GM12878 (cell line): ENCODE measurements at regions not wholly inside any gene's neighbourhood (a gene's known extent, or its start where the extent isn't known, plus 50 kb on each side); places are given as distances from the start of the nearest gene placed in this dataset.

Source experiments
- CBX5 ChIP-seq: sonication (generic); IDR thresholded peaks from 2 replicates; pipeline ENCODE4 v1.6.1; 2016; ENCODE audit warnings: low read depth, moderate library complexity, mild to moderate bottlenecking, inconsistent platforms
- CTCF ChIP-seq, 3 experiments: IDR thresholded peaks in 2 of 3; conservative IDR thresholded peaks in 1 of 3; 2 replicates each; pipeline ENCODE4 v1.5.1; 2011; ENCODE audit warnings: low read depth in 3 of 3, low read length in 3 of 3, mild to moderate bottlenecking in 3 of 3, control low read depth in 2 of 3, moderate library complexity in 2 of 3, inconsistent platforms in 1 of 3, mixed read lengths in 1 of 3; ENCODE audit not compliant: control insufficient read depth in 2 of 3, insufficient read depth in 1 of 3; ENCODE audit errors: extremely low read depth in 1 of 3
- FOXM1 ChIP-seq: IDR thresholded peaks from 2 replicates; pipeline ENCODE4 v1.6.1; 2012; ENCODE audit warnings: low read depth, mild to moderate bottlenecking, inconsistent platforms, low read length, moderate library complexity
- HDAC6 ChIP-seq: fragments of 200-600 bp; sonication (generic); IDR thresholded peaks from one replicate; pipeline ENCODE4 v1.8.0; 2017; ENCODE audit warnings: antibody characterized with exemption; ENCODE audit not compliant: unreplicated experiment
- MYC ChIP-seq: IDR thresholded peaks from 2 replicates; pipeline ENCODE4 v1.6.1; 2011; ENCODE audit warnings: mild to moderate bottlenecking, low read length, moderate library complexity, inconsistent platforms; ENCODE audit not compliant: insufficient read depth, insufficient replicate concordance, insufficient read length, severe bottlenecking
- SMAD5 ChIP-seq: IDR thresholded peaks from 2 replicates; pipeline ENCODE4 v1.6.1; 2016; ENCODE audit warnings: antibody characterized with exemption, low read depth
- STAT1 ChIP-seq: fragments of 450-650 bp; conservative IDR thresholded peaks from 2 replicates; pipeline ENCODE4 v1.6.1; 2014; ENCODE audit warnings: antibody characterized with exemption, mild to moderate bottlenecking
- USF2 ChIP-seq: IDR thresholded peaks from 2 replicates; pipeline ENCODE4 v1.6.1; 2011; ENCODE audit warnings: low read depth, low read length, improper control_type of control experiment, borderline replicate concordance
- ZSCAN29 ChIP-seq: fragments of 450-650 bp; IDR thresholded peaks from 2 replicates; pipeline ENCODE4 v1.6.1; 2017; ENCODE audit warnings: mild to moderate bottlenecking, moderate library complexity
- TF ChIP-seq, protein P1 (sequence below): fragments of 450-650 bp; IDR thresholded peaks from 2 replicates; pipeline ENCODE4 v1.6.1; 2017; ENCODE audit warnings: mild to moderate bottlenecking
- TF ChIP-seq, protein P2 (sequence below): fragments of 450-650 bp; formaldehyde crosslinking; IDR thresholded peaks from 2 replicates; pipeline ENCODE4 v1.4.0; 2020; ENCODE audit warnings: mild to moderate bottlenecking, moderate library complexity

GRCh38 chr14:80354860-80355581 is 143.7 kb upstream of the DIO2 start:
- TF ChIP-seq, protein P1, sequence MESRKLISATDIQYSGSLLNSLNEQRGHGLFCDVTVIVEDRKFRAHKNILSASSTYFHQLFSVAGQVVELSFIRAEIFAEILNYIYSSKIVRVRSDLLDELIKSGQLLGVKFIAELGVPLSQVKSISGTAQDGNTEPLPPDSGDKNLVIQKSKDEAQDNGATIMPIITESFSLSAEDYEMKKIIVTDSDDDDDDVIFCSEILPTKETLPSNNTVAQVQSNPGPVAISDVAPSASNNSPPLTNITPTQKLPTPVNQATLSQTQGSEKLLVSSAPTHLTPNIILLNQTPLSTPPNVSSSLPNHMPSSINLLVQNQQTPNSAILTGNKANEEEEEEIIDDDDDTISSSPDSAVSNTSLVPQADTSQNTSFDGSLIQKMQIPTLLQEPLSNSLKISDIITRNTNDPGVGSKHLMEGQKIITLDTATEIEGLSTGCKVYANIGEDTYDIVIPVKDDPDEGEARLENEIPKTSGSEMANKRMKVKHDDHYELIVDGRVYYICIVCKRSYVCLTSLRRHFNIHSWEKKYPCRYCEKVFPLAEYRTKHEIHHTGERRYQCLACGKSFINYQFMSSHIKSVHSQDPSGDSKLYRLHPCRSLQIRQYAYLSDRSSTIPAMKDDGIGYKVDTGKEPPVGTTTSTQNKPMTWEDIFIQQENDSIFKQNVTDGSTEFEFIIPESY: no peak
- no peak for TF ChIP-seq ZSCAN29
- TF ChIP-seq, protein P2, sequence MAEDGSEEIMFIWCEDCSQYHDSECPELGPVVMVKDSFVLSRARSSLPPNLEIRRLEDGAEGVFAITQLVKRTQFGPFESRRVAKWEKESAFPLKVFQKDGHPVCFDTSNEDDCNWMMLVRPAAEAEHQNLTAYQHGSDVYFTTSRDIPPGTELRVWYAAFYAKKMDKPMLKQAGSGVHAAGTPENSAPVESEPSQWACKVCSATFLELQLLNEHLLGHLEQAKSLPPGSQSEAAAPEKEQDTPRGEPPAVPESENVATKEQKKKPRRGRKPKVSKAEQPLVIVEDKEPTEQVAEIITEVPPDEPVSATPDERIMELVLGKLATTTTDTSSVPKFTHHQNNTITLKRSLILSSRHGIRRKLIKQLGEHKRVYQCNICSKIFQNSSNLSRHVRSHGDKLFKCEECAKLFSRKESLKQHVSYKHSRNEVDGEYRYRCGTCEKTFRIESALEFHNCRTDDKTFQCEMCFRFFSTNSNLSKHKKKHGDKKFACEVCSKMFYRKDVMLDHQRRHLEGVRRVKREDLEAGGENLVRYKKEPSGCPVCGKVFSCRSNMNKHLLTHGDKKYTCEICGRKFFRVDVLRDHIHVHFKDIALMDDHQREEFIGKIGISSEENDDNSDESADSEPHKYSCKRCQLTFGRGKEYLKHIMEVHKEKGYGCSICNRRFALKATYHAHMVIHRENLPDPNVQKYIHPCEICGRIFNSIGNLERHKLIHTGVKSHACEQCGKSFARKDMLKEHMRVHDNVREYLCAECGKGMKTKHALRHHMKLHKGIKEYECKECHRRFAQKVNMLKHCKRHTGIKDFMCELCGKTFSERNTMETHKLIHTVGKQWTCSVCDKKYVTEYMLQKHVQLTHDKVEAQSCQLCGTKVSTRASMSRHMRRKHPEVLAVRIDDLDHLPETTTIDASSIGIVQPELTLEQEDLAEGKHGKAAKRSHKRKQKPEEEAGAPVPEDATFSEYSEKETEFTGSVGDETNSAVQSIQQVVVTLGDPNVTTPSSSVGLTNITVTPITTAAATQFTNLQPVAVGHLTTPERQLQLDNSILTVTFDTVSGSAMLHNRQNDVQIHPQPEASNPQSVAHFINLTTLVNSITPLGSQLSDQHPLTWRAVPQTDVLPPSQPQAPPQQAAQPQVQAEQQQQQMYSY (CRISPR knock-in tag): no peak
- TF ChIP-seq STAT1: no peak
- TF ChIP-seq SMAD5: no peak
- TF ChIP-seq CBX5: no peak
- no peak for TF ChIP-seq HDAC6
- TF ChIP-seq CTCF (IDR thresholded peaks at IDR 0.05 in 2 of 3, conservative IDR thresholded peaks at IDR 0.05 in 1 of 3; ENCODE audit: control insufficient read depth in 2 of 3, extremely low read depth in 1 of 3, insufficient read depth in 1 of 3, low read depth in 3 of 3, low read length in 3 of 3): no peak
- TF ChIP-seq USF2: no peak
- no peak for TF ChIP-seq FOXM1
- no peak for TF ChIP-seq MYC
